Stomach (tissue), 8 donors: ENCODE measurements at regions not wholly inside any gene's neighbourhood (a gene's known extent, or its start where the extent isn't known, plus 50 kb on each side); places are given as distances from the start of the nearest gene placed in this dataset.

Experiments
- DNase-seq, 2 donors: peaks; one replicate each; pipeline versions ENCODE4 v3.0.0 to v3.0.0-alpha.2; 2013 to 2019
- H3K27ac ChIP-seq, 5 donors: fragments of 200-600 bp in 4 of 5; sonication (generic) in 4 of 5; one replicate each; pipeline ENCODE4 v1.5.1; 2013 to 2019; ENCODE audit warnings: mild to moderate bottlenecking in 1 of 5, moderate library complexity in 1 of 5
- H3K27me3 ChIP-seq, 3 donors: fragments of 200-600 bp; sonication (generic); one replicate each; pipeline ENCODE4 v1.5.1; 2017 to 2019; ENCODE audit warnings: mixed run types in 1 of 3
- H3K36me3 ChIP-seq, 4 donors: fragments of 200-600 bp; sonication (generic); 1 replicate in 3 of 4; 2 replicates in 1 of 4; pipeline ENCODE4 v1.5.1; 2016 to 2019
- H3K4me1 ChIP-seq, 4 donors: fragments of 200-600 bp; sonication (generic); one replicate each; pipeline ENCODE4 v1.5.1; 2016 to 2019
- H3K4me3 ChIP-seq, 4 donors: fragments of 200-600 bp; sonication (generic) in 3 of 4; one replicate each; pipeline ENCODE4 v1.5.1; 2016 to 2019; ENCODE audit warnings: mild to moderate bottlenecking in 1 of 4
- H3K9me3 ChIP-seq, 4 donors: fragments of 200-600 bp; sonication (generic); one replicate each; pipeline ENCODE4 v1.5.1; 2016 to 2019
- EP300 ChIP-seq: sonication (generic); formaldehyde crosslinking; IDR thresholded peaks from one replicate; pipeline ENCODE4 v1.6.1; 2017; ENCODE audit warnings: antibody characterized with exemption
- POLR2A ChIP-seq, 4 donors: fragments of 450-650 bp; IDR thresholded peaks; one replicate each; pipeline ENCODE4 v1.6.1; 2016; ENCODE audit warnings: antibody characterized with exemption in 4 of 4, control low read depth in 2 of 4, mild to moderate bottlenecking in 1 of 4, moderate library complexity in 1 of 4
- POLR2AphosphoS5 ChIP-seq, 3 donors: sonication (generic); formaldehyde crosslinking; IDR thresholded peaks; one replicate each; pipeline ENCODE4 v1.6.1; 2016; ENCODE audit warnings: antibody characterized with exemption in 3 of 3
- WGBS, 5 donors: extraction: QIAGEN DNeasy Blood & Tissue Kit in 3 of 5; methylation state at CpG; one replicate each; pipeline versions ENCODE4 v1.1.5 to v1.1.7; 2013 to 2018; 5-methylcytosine and 5-hydroxymethylcytosine counted together
- intact Hi-C: fragments of 100-400 bp; cut with DNase I; formaldehyde crosslinking; loops from one replicate; pipeline ENCODE4 v1.15.1; 2023; ENCODE audit warnings: low total_unique reads
- TF ChIP-seq, protein P1 (sequence below), 7 experiments: fragments of 450-650 bp in 4 of 7; fragments of 200-600 bp in 3 of 7; sonication (generic) in 3 of 7; IDR thresholded peaks; one replicate each; pipeline ENCODE4 v1.5.1; 2016 to 2019; ENCODE audit warnings: antibody characterized with exemption in 7 of 7, control low read depth in 2 of 7, mild to moderate bottlenecking in 1 of 7
- donor health status: healthy with polysubstance abuse.
- donor health status: Bipolar disorder and iron deficiency.
- donor health status: healthy.

- no peaks in the 10 kb centered on the region for H3K9me3 ChIP-seq
These were observed 498.9 kb downstream of the KLF12 start for GRCh38 chr13:73635166-73635787.

DNA sequence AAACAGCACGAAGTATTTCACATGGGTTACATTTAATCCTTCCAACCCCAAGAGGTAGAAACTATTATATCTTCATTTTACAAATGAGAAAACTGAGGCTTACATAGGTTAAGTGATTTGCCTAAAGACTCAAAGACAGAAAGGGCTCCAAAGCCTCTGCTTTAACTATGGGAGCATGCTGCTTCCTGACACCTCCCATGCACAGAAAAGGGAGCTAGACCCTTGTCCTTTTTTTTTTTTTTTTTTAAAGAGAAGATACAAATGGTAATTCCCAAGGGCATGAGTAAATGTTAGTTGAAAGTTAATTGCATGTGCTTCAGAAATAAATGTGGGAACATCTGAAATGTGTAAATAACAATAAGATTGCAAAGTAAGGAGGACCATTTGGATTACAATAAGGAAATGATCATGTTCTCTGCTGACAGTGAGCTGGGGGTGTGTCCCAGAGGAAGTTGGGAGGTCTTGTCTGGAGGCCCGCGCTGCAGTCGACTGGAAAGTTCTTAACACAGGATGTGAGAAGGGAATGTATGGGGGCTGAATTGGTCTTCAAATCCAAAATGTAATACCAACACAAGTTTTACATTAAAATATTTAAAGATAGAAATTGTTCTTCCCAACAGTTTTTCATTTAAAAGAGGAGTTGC lies 500.3 kb downstream of the KLF12 start:
- Histone ChIP-seq H3K27me3 (no peaks in the 10 kb centered on the region), H3K4me1 (no peaks in the 10 kb centered on the region), H3K4me3 (no peak overlapping the region), H3K36me3 (no peaks in the 10 kb centered on the region), H3K9me3 (no peaks in the 10 kb centered on the region), H3K27ac (no peak overlapping the region)
- TF ChIP-seq POLR2A (IDR thresholded peaks at IDR 0.05): no peak
- TF ChIP-seq POLR2AphosphoS5 (IDR thresholded peaks at IDR 0.05): no peak
- TF ChIP-seq, protein P1, sequence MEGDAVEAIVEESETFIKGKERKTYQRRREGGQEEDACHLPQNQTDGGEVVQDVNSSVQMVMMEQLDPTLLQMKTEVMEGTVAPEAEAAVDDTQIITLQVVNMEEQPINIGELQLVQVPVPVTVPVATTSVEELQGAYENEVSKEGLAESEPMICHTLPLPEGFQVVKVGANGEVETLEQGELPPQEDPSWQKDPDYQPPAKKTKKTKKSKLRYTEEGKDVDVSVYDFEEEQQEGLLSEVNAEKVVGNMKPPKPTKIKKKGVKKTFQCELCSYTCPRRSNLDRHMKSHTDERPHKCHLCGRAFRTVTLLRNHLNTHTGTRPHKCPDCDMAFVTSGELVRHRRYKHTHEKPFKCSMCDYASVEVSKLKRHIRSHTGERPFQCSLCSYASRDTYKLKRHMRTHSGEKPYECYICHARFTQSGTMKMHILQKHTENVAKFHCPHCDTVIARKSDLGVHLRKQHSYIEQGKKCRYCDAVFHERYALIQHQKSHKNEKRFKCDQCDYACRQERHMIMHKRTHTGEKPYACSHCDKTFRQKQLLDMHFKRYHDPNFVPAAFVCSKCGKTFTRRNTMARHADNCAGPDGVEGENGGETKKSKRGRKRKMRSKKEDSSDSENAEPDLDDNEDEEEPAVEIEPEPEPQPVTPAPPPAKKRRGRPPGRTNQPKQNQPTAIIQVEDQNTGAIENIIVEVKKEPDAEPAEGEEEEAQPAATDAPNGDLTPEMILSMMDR (IDR thresholded peaks at IDR 0.05): no peak
- TF ChIP-seq EP300: no peak
- intact Hi-C loops: no loop called here
- 56 to 80% (median 65%) methylated on average over 4 of the region's 4 CpGs for WGBS, 5 donors
- DNase-seq: peak in 1 of 2 donors; percentile 53

More at GRCh38 chr13:73635166-73635787, 498.9 kb downstream of the KLF12 start:
- no peak for DNase-seq
- WGBS, 5 donors: 82 to 85% (median 84%) methylated on average over 5 of the region's 5 CpGs
- H3K36me3 ChIP-seq: no peaks in the 10 kb centered on the region
- H3K4me1 ChIP-seq: no peaks in the 10 kb centered on the region
- TF ChIP-seq POLR2AphosphoS5 (IDR thresholded peaks at IDR 0.05): no peak
- TF ChIP-seq EP300: no peak
- TF ChIP-seq, protein P1 (IDR thresholded peaks at IDR 0.05): no peak
- TF ChIP-seq POLR2A (IDR thresholded peaks at IDR 0.05): no peak
- H3K27me3 ChIP-seq: no peaks in the 10 kb centered on the region
- intact Hi-C loops: no loop called here
- H3K4me3 ChIP-seq: no peak overlapping the region
- H3K27ac ChIP-seq: no peak overlapping the region

GRCh38 chr13:73631411-73631810 lies 502.8 kb downstream of the KLF12 start:
- DNase-seq: no peak
- H3K9me3 ChIP-seq: no peaks in the 10 kb centered on the region
- intact Hi-C loops: no loop called here
- TF ChIP-seq POLR2AphosphoS5 (IDR thresholded peaks at IDR 0.05) (no peak), POLR2A (IDR thresholded peaks at IDR 0.05) (no peak), EP300 (no peak)
- TF ChIP-seq, protein P1 (IDR thresholded peaks at IDR 0.05): no peak
- no peaks in the 10 kb centered on the region for H3K27me3 ChIP-seq
- H3K27ac ChIP-seq: no peak overlapping the region
- H3K4me1 ChIP-seq: no peaks in the 10 kb centered on the region
- no peaks in the 10 kb centered on the region for H3K36me3 ChIP-seq
- 67 to 88% (median 79%) methylated on average over 5 of the region's 5 CpGs for WGBS, 5 donors
- no peak overlapping the region for H3K4me3 ChIP-seq

- Histone ChIP-seq H3K4me1 (peaks cover 4 to 12% (median 8%) of the 10 kb centered on the region in 4 donors), H3K36me3 (no peaks in the 10 kb centered on the region), H3K9me3 (no peaks in the 10 kb centered on the region), H3K27ac (no peak overlapping the region), H3K27me3 (no peaks in the 10 kb centered on the region), H3K4me3 (no peak overlapping the region)
- 70 to 82% (median 78%) methylated on average over 8 of the region's 8 CpGs for WGBS, 5 donors
- intact Hi-C loops: no loop called here
- peak in 1 of 2 donors; percentile 46 for DNase-seq
- TF ChIP-seq POLR2AphosphoS5 (IDR thresholded peaks at IDR 0.05): no peak
- TF ChIP-seq, protein P1 (IDR thresholded peaks at IDR 0.05): no peak
- TF ChIP-seq POLR2A (IDR thresholded peaks at IDR 0.05): no peak
- TF ChIP-seq EP300: no peak
These were observed 508.5 kb downstream of the KLF12 start for GRCh38 chr13:73625562-73626339.
